H1 (cell line): ENCODE measurements at regions not wholly inside any gene's neighbourhood (a gene's known extent, or its start where the extent isn't known, plus 50 kb on each side); places are given as distances from the start of the nearest gene placed in this dataset.

Experiments used
- POLR2A ChIP-seq, 2 experiments: IDR thresholded peaks; 1 replicate in 1 of 2; 2 replicates in 1 of 2; pipeline ENCODE4 v1.6.1; 2011; ENCODE audit warnings: low read depth in 2 of 2, low read length in 2 of 2, mild to moderate bottlenecking in 2 of 2; ENCODE audit errors: control extremely low read depth in 1 of 2
- RAD21 ChIP-seq, 2 experiments: IDR thresholded peaks in 1 of 2; conservative IDR thresholded peaks in 1 of 2; 2 replicates each; pipeline ENCODE4 v1.6.1; 2011; ENCODE audit warnings: low read depth in 2 of 2, low read length in 2 of 2, improper control_type of control experiment in 1 of 2, inconsistent platforms in 1 of 2, mild to moderate bottlenecking in 1 of 2, moderate library complexity in 1 of 2
- SIN3A ChIP-seq, 2 experiments: IDR thresholded peaks in 1 of 2; conservative IDR thresholded peaks in 1 of 2; 2 replicates each; pipeline ENCODE4 v1.6.1; 2011 to 2012; ENCODE audit warnings: low read length in 2 of 2, improper control_type of control experiment in 1 of 2, low read depth in 1 of 2, mild to moderate bottlenecking in 1 of 2
- TAF1 ChIP-seq: IDR thresholded peaks from 2 replicates; pipeline ENCODE4 v1.6.1; 2011; ENCODE audit warnings: mild to moderate bottlenecking, low read depth, low read length

DNA sequence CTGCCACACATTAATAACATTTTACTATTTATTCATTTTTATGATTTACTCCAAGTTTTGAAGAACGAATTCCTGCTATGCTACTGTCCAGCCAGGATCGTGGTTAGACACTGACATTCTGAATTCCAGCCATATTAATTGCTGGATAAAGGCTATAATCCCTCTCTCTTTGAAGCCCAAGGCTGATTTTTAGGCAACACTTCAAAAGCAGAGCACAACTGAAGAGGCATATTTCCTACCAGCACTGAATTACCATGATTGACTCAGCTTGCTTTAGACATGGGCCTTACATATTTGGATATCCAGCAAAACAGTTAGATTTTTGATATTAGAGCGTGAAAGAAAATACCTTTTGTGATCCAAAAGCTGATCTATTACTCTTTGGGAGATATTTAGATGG is 205.0 kb downstream of the ZIC1 start:
- TF ChIP-seq POLR2A (IDR thresholded peaks at IDR 0.05; ENCODE audit: control extremely low read depth in 1 of 2, low read depth in 2 of 2, low read length in 2 of 2) (no peak), TAF1 (no peak), RAD21 (IDR thresholded peaks at IDR 0.05 in 1 of 2, conservative IDR thresholded peaks at IDR 0.05 in 1 of 2; ENCODE audit: low read depth in 2 of 2, low read length in 2 of 2) (no peak), SIN3A (conservative IDR thresholded peaks at IDR 0.05 in 1 of 2, IDR thresholded peaks at IDR 0.05 in 1 of 2; ENCODE audit: low read depth in 1 of 2, low read length in 2 of 2) (no peak)
